Thoracic aorta (tissue), 2 donors: ENCODE measurements at regions not wholly inside any gene's neighbourhood (a gene's known extent, or its start where the extent isn't known, plus 50 kb on each side); places are given as distances from the start of the nearest gene placed in this dataset.
"Not testable (repeated sequence)": the region's sequence is repeated elsewhere in the genome, so short reads cannot be mapped to it uniquely, and the experiment has no call there.

Experiments used
- ATAC-seq: fragments of 150-250 bp; one replicate; pipeline ENCODE4 v1.8.0; 2017; ENCODE audit warnings: low read depth; ENCODE audit not compliant: insufficient number of reproducible peaks, low FRiP score
- DNase-seq: peaks from one replicate; pipeline ENCODE4 v3.0.0-alpha.2; 2020; ENCODE audit warnings: low spot score
- H3K27ac ChIP-seq, 2 donors: fragments of 200-600 bp; sonication (generic); 1 replicate in 1 of 2; 2 replicates in 1 of 2; pipeline ENCODE4 v1.5.1; 2016; ENCODE audit warnings: mild to moderate bottlenecking in 2 of 2, moderate library complexity in 2 of 2
- H3K27me3 ChIP-seq: fragments of 200-600 bp; sonication (generic); replicated peaks from 2 replicates; pipeline ENCODE4 v1.6.0; 2016; ENCODE audit warnings: mild to moderate bottlenecking; ENCODE audit not compliant: insufficient read depth
- H3K36me3 ChIP-seq: fragments of 200-600 bp; sonication (generic); one replicate; pipeline ENCODE4 v1.5.1; 2016
- H3K4me1 ChIP-seq, 2 donors: fragments of 200-600 bp; sonication (generic); 1 replicate in 1 of 2; 2 replicates in 1 of 2; pipeline versions ENCODE4 v1.5.1 to v1.6.0; 2016; ENCODE audit warnings: low read depth in 2 of 2, mild to moderate bottlenecking in 1 of 2; ENCODE audit not compliant: control insufficient read depth in 1 of 2
- H3K4me3 ChIP-seq: fragments of 200-600 bp; sonication (generic); 2 replicates; pipeline ENCODE4 v1.5.1; 2016; ENCODE audit warnings: mild to moderate bottlenecking
- H3K9me3 ChIP-seq: fragments of 200-600 bp; sonication (generic); 2 replicates; pipeline ENCODE4 v1.5.1; 2016
- CTCF ChIP-seq: fragments of 200-600 bp; sonication (generic); IDR thresholded peaks from one replicate; pipeline ENCODE4 v1.5.1; 2019; ENCODE audit warnings: antibody characterized with exemption

DNA sequence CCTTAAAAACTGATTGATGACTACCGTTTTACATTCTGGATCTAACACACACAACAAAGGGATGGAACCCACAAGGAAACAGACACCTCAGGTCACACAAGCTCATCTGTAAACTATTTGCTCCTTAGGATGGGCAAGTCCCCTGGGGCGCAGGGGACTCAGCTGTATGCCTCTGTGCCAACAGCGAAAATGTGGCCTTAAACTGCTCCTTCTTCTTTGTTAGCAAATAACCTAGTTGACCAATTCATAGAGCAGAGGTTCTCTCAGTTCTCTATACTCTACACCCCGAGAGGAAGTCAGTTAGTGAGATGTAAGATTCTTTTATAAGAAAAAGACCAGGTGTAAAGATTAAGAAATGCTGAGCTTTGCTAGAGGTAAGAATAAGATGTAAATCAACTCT, 181.9 kb upstream of the PRSS58 start:
- Histone ChIP-seq H3K4me3 (no peak overlapping the region), H3K9me3 (no peaks in the 10 kb centered on the region), H3K27ac (no peak overlapping the region), H3K27me3 (no peaks in the 10 kb centered on the region), H3K4me1 (no peaks in the 10 kb centered on the region), H3K36me3 (no peaks in the 10 kb centered on the region)
- no peak for TF ChIP-seq CTCF
- DNase-seq (no peak), ATAC-seq (no peak)

DNA sequence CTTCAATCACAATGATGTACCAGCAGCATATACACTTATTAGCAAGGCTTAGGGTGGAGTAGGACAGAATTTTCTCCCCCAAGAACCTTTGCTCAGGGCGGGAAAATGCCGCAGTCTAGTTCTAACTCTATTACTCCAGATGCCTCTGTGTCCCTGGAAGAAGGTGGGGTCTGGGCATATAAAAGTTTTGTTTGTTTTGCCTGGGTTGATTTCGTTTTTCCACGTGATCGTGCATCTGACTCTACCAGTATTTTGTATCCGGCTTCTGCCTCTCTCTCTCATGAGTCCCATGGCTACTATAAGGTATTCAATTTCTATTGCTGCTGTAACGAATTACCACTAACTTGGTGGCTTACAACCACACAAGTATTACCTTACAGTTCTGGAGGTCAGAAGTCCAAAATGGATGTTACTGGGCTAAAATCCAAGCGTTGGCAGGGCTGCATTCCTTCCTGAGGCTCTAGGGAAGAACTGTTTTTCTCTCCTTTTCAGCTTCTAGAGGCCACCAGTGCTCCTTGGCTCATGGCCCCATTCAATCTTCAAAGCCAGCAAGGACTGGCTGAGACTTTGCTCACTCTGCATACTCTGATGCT, 181.2 kb upstream of the PRSS58 start:
- no peaks in the 10 kb centered on the region for H3K27me3 ChIP-seq
- no peak overlapping the region for H3K27ac ChIP-seq
- ATAC-seq (no peak), DNase-seq (no peak)
- TF ChIP-seq CTCF = no peak
- no peaks in the 10 kb centered on the region for H3K36me3 ChIP-seq
- H3K9me3 ChIP-seq = no peaks in the 10 kb centered on the region
- H3K4me3 ChIP-seq = no peak overlapping the region
- no peaks in the 10 kb centered on the region for H3K4me1 ChIP-seq

DNA sequence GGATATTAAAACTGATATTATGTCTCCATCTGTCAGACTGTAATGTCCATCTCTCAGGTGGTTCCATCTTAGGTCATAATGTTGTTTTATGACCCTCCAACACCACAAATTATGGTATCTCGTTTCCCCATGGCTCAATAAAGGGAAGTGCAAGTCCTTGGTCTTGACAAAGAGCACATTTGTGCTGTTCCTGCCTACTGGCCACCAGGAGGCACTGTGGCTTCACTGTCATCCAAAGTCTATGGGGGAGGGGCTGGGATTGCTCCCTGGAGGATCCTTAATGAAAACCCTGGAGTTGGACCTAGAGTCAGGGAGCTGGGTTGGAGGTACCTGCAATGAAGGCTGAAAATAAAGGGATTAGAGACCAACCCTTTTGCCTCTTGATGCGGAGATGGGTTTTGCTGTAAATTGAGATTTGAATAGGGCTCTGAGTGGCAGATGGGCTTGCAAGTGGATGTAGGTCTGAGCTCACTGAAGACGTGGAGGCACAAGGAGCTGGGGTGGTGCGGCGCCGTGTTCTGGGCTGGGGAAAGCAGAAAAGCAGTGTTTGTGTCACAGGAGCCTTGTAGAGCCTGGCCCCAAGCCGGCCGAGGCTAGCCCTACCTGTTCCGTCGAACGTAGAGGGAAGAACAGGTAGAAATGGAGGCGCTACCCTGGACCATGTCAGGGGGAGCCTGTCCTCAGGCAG, 180.5 kb upstream of the PRSS58 start:
- Histone ChIP-seq H3K36me3 (no peaks in the 10 kb centered on the region), H3K9me3 (no peaks in the 10 kb centered on the region), H3K27ac (no peak overlapping the region), H3K4me3 (no peak overlapping the region), H3K4me1 (no peaks in the 10 kb centered on the region), H3K27me3 (no peaks in the 10 kb centered on the region)
- no peak for TF ChIP-seq CTCF
- DNase-seq = no peak
- no peak for ATAC-seq

DNA sequence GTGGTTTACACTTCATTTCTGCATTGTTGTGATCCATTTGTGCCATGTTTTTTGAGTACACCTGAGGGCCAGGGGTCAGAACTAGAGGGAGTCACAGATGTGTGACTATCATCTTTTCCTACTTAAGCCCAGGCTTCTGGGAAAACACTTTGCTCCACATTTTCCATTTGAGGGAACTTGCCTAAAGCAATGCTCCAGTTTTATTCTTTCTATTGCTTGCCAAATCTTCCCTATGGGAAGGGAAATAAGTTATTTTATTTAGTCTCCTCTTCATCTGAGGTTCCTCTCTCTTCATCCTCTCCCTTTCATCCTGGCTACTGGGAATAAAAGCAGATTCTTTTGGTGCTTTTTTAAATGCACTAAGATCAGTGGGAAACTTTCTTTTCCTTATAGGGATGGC, 179.9 kb upstream of the PRSS58 start:
- Histone ChIP-seq H3K27me3 (no peaks in the 10 kb centered on the region), H3K4me3 (no peak overlapping the region), H3K27ac (no peak overlapping the region), H3K9me3 (no peaks in the 10 kb centered on the region), H3K36me3 (no peaks in the 10 kb centered on the region), H3K4me1 (no peaks in the 10 kb centered on the region)
- TF ChIP-seq CTCF = no peak
- ATAC-seq = no peak
- DNase-seq = no peak

DNA sequence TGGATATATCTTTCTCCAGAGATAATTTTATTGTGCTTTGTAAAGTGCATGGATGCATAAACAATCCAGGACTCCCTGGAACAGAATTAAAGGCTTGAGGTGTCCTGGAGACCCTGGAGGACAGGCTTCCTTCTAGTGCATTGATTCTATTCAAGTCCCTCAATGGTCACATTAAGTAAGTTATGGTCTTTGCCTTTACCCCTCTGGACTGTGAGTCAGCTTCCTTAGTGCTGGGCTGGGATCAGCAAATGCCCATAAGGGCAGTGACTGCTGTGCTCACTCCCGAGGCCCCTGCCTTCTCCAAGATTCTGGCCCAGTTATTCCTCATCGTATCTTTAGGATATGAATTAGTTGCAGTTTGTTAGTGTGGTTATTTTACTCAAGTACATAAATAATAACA, 178.7 kb upstream of the PRSS58 start:
- no peak for ATAC-seq
- Histone ChIP-seq H3K36me3 (no peaks in the 10 kb centered on the region), H3K27ac (no peak overlapping the region), H3K9me3 (no peaks in the 10 kb centered on the region), H3K4me3 (no peak overlapping the region), H3K4me1 (no peaks in the 10 kb centered on the region), H3K27me3 (no peaks in the 10 kb centered on the region)
- no peak for DNase-seq
- no peak for TF ChIP-seq CTCF

DNA sequence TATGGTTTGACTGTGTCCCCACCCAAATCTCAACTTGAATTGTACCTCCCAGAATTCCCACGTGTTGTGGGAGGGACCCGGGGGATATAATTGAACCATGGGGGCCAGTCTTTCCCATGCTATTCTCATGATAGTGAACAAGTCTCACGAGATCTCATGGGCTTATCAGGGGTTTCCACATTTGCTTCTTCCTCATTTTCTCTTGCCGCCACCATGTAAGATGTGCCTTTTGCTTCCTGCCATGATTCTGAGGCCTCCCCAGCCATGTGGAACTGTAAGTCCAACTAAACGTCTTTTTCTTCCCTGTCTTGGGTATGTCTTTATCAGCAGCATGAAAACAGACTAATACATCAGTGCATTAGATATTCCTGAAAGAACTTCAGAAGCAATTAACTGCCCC, 177.7 kb upstream of the PRSS58 start:
- not testable (repeated sequence) for H3K9me3 ChIP-seq, H3K4me3 ChIP-seq, H3K27ac ChIP-seq, H3K4me1 ChIP-seq, H3K36me3 ChIP-seq, DNase-seq, H3K27me3 ChIP-seq, ATAC-seq
